Liver (tissue), 8 donors: ENCODE measurements at regions not wholly inside any gene's neighbourhood (a gene's known extent, or its start where the extent isn't known, plus 50 kb on each side); places are given as distances from the start of the nearest gene placed in this dataset.

Experiments used
- DNase-seq: peaks from one replicate; pipeline ENCODE4 v3.0.0-alpha.2; 2017; ENCODE audit warnings: low spot score
- H3K27ac ChIP-seq, 2 donors: one replicate each; pipeline ENCODE4 v1.7.0; 2013; ENCODE audit warnings: inconsistent platforms in 2 of 2, low read length in 2 of 2, control low read depth in 1 of 2, low read depth in 1 of 2, mild to moderate bottlenecking in 1 of 2
- H3K27me3 ChIP-seq, 4 donors: one replicate each; pipeline versions ENCODE4 v1.6.1 to v1.7.0; 2013; ENCODE audit warnings: low read length in 3 of 4, inconsistent platforms in 1 of 4, mild to moderate bottlenecking in 1 of 4, moderate library complexity in 1 of 4; ENCODE audit not compliant: control insufficient read depth in 4 of 4, insufficient read depth in 4 of 4
- H3K36me3 ChIP-seq, 4 donors: one replicate each; pipeline versions ENCODE4 v1.6.1 to v1.7.0; 2013; ENCODE audit warnings: low read length in 3 of 4, mild to moderate bottlenecking in 3 of 4, low read depth in 1 of 4, moderate library complexity in 1 of 4; ENCODE audit not compliant: control insufficient read depth in 4 of 4, insufficient read depth in 3 of 4
- H3K4me1 ChIP-seq, 4 donors: one replicate each; pipeline versions ENCODE4 v1.6.1 to v1.7.0; 2013; ENCODE audit warnings: low read length in 3 of 4, mild to moderate bottlenecking in 3 of 4, moderate library complexity in 1 of 4; ENCODE audit not compliant: control insufficient read depth in 4 of 4, insufficient read depth in 4 of 4
- H3K4me3 ChIP-seq, 3 donors: one replicate each; pipeline versions ENCODE4 v1.6.1 to v1.7.0; 2013; ENCODE audit warnings: low read length in 3 of 3, control low read depth in 1 of 3, low read depth in 1 of 3, mild to moderate bottlenecking in 1 of 3
- H3K9ac ChIP-seq, 2 donors: one replicate each; pipeline ENCODE4 v1.7.0; 2013; ENCODE audit warnings: low read length in 2 of 2, mild to moderate bottlenecking in 2 of 2, moderate library complexity in 2 of 2, control low read depth in 1 of 2, low read depth in 1 of 2
- H3K9me3 ChIP-seq, 4 donors: one replicate each; pipeline versions ENCODE4 v1.6.1 to v1.7.0; 2013; ENCODE audit warnings: low read length in 3 of 4; ENCODE audit not compliant: control insufficient read depth in 4 of 4
- EGR1 ChIP-seq, 2 donors: IDR thresholded peaks; 2 replicates each; pipeline ENCODE4 v1.6.1; 2016 to 2018; ENCODE audit warnings: antibody characterized with exemption in 2 of 2, low read depth in 2 of 2
- FOXA1 ChIP-seq: IDR thresholded peaks from 2 replicates; pipeline ENCODE4 v1.6.1; 2016; ENCODE audit warnings: antibody characterized with exemption
- FOXA2 ChIP-seq: IDR thresholded peaks from 2 replicates; pipeline ENCODE4 v1.6.1; 2016; ENCODE audit warnings: antibody characterized with exemption
- GABPA ChIP-seq, 2 donors: IDR thresholded peaks in 1 of 2; conservative IDR thresholded peaks in 1 of 2; 2 replicates each; pipeline ENCODE4 v1.6.1; 2016; ENCODE audit warnings: antibody characterized with exemption in 2 of 2, mild to moderate bottlenecking in 1 of 2, moderate library complexity in 1 of 2
- HNF4A ChIP-seq, 2 donors: conservative IDR thresholded peaks; 2 replicates each; pipeline ENCODE4 v1.6.1; 2016; ENCODE audit warnings: antibody characterized with exemption in 2 of 2, mild to moderate bottlenecking in 2 of 2
- HNF4G ChIP-seq: IDR thresholded peaks from 2 replicates; pipeline ENCODE4 v1.6.1; 2016; ENCODE audit warnings: antibody characterized with exemption
- JUND ChIP-seq, 2 donors: IDR thresholded peaks; 2 replicates each; pipeline ENCODE4 v1.6.1; 2016; ENCODE audit warnings: antibody characterized with exemption in 2 of 2
- NR2F2 ChIP-seq: IDR thresholded peaks from 2 replicates; pipeline ENCODE4 v1.6.1; 2016; ENCODE audit warnings: antibody characterized with exemption
- RAD21 ChIP-seq, 2 donors: IDR thresholded peaks; 2 replicates each; pipeline ENCODE4 v1.6.1; 2016; ENCODE audit warnings: antibody characterized with exemption in 2 of 2, mild to moderate bottlenecking in 2 of 2
- RXRA ChIP-seq, 2 donors: IDR thresholded peaks; 2 replicates each; pipeline ENCODE4 v1.6.1; 2017 to 2018; ENCODE audit warnings: antibody characterized with exemption in 2 of 2, mild to moderate bottlenecking in 1 of 2
- SP1 ChIP-seq: IDR thresholded peaks from 2 replicates; pipeline ENCODE4 v1.6.1; 2018; ENCODE audit warnings: antibody characterized with exemption, mild to moderate bottlenecking
- TAF1 ChIP-seq: conservative IDR thresholded peaks from 2 replicates; pipeline ENCODE4 v1.6.1; 2016; ENCODE audit warnings: antibody characterized with exemption, mild to moderate bottlenecking
- YY1 ChIP-seq: IDR thresholded peaks from 2 replicates; pipeline ENCODE4 v1.6.1; 2016; ENCODE audit warnings: antibody characterized with exemption, mild to moderate bottlenecking
- WGBS: extraction: QIAGEN DNeasy Blood & Tissue Kit; methylation state at CpG from one replicate; pipeline ENCODE4 v1.1.7; 2013; 5-methylcytosine and 5-hydroxymethylcytosine counted together
- TF ChIP-seq, protein P1 (sequence below): IDR thresholded peaks from 2 replicates; pipeline ENCODE4 v1.6.1; 2016; ENCODE audit warnings: antibody characterized with exemption
- TF ChIP-seq, protein P2 (sequence below): IDR thresholded peaks from 2 replicates; pipeline ENCODE4 v1.6.1; 2016; ENCODE audit warnings: antibody characterized with exemption
- TF ChIP-seq, protein P3 (sequence below): IDR thresholded peaks from 2 replicates; pipeline ENCODE4 v1.6.1; 2016; ENCODE audit warnings: antibody characterized with exemption
- TF ChIP-seq, protein P4 (sequence below): fragments of 150-350 bp; IDR thresholded peaks from 2 replicates; pipeline ENCODE4 v1.5.1; 2017; ENCODE audit warnings: improper control_type of control experiment, low read depth, low read length; ENCODE audit not compliant: missing input control
- TF ChIP-seq, protein P5 (sequence below): IDR thresholded peaks from 2 replicates; pipeline ENCODE4 v1.6.1; 2016; ENCODE audit warnings: antibody characterized with exemption, mild to moderate bottlenecking
- donor health status: healthy.
- donor health status: healthy.
- donor health status: healthy.
- donor health status: healthy.
- donor health status: healthy.

DNA sequence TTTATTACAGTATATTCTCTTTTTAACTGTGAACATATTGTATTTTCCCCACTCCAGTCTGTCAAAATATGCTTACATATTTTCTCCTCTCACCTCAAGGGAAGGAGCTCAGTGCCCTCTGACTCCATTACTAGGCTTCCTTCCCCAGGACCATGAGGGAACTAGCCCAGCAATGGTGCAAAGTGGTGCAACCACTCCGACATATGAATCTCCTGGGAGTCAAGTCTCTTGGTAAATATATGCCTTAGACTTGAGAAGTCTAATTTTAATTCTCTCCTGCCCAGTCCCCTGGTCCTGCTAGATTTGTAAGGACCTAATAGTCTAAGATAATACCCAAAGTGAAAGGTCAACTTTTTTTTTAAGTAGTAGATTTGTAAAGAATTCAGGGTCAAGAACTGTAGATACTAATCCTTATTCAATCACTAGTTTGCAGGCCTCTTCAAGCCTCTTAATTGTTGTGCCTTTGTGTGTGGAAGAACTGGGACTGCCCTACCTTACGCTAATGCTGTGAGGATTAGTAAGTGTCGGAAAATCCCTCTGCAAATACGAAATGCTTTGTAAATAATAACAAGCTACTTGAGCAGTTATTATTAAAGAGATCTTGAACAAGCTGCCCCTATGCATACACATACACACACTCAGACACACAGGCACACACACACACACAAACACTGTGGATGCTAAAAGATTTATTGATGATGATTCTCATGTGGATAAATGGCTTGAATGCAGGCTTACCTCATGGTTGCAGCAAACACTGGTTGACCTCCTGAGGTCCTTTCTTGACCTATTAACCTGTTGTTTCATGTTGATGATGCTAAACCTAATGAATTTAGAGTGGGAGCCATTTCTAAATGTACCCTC lies 251.2 kb upstream of the PARD3B start:
- no peak for DNase-seq
- no peaks in the 10 kb centered on the region for H3K27me3 ChIP-seq
- H3K36me3 ChIP-seq: no peaks in the 10 kb centered on the region
- 96% methylated on average over 4 of the region's 4 CpGs for WGBS
- H3K27ac ChIP-seq: no peak overlapping the region
- peaks cover 0 to 2% (median 0%) of the 10 kb centered on the region in 4 donors for H3K4me1 ChIP-seq
- H3K4me3 ChIP-seq: no peak overlapping the region
- TF ChIP-seq HNF4A (conservative IDR thresholded peaks at IDR 0.05) (no peak), FOXA1 (no peak), HNF4G (no peak), GABPA (IDR thresholded peaks at IDR 0.05 in 1 of 2, conservative IDR thresholded peaks at IDR 0.05 in 1 of 2) (no peak), SP1 (no peak), FOXA2 (no peak), NR2F2 (no peak)
- TF ChIP-seq, protein P1, sequence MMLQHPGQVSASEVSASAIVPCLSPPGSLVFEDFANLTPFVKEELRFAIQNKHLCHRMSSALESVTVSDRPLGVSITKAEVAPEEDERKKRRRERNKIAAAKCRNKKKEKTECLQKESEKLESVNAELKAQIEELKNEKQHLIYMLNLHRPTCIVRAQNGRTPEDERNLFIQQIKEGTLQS: no peak
- TF ChIP-seq, protein P2, sequence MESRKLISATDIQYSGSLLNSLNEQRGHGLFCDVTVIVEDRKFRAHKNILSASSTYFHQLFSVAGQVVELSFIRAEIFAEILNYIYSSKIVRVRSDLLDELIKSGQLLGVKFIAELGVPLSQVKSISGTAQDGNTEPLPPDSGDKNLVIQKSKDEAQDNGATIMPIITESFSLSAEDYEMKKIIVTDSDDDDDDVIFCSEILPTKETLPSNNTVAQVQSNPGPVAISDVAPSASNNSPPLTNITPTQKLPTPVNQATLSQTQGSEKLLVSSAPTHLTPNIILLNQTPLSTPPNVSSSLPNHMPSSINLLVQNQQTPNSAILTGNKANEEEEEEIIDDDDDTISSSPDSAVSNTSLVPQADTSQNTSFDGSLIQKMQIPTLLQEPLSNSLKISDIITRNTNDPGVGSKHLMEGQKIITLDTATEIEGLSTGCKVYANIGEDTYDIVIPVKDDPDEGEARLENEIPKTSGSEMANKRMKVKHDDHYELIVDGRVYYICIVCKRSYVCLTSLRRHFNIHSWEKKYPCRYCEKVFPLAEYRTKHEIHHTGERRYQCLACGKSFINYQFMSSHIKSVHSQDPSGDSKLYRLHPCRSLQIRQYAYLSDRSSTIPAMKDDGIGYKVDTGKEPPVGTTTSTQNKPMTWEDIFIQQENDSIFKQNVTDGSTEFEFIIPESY: no peak
- TF ChIP-seq, protein P3, sequence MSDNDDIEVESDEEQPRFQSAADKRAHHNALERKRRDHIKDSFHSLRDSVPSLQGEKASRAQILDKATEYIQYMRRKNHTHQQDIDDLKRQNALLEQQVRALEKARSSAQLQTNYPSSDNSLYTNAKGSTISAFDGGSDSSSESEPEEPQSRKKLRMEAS: no peak
- H3K9me3 ChIP-seq: no peaks in the 10 kb centered on the region
- H3K9ac ChIP-seq: no peak overlapping the region

DNA sequence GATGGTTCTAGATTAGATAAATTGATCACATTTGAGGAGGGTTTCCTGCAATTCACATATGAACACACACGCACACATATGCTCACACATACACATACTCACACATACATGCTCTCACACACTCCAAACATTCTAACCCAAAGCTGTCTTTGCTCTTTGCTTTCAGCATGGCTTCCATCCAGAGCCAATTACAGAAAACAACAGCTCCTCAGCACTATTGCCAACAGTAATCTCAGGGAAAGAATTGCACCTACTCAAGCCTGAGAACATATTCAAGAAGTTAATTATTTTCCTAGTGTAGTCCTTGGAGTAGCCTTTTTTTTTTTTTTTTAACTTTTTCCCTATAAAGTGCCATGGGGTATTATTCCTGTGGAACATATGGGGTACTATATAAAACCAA lies 246.9 kb upstream of the PARD3B start:
- Histone ChIP-seq H3K4me3 (no peak overlapping the region), H3K27me3 (no peaks in the 10 kb centered on the region), H3K4me1 (no peaks in the 10 kb centered on the region), H3K9ac (no peak overlapping the region), H3K27ac (no peak overlapping the region), H3K36me3 (no peaks in the 10 kb centered on the region), H3K9me3 (no peaks in the 10 kb centered on the region)
- TF ChIP-seq, protein P2: no peak
- no peak for TF ChIP-seq RXRA (IDR thresholded peaks at IDR 0.05)
- TF ChIP-seq GABPA (IDR thresholded peaks at IDR 0.05 in 1 of 2, conservative IDR thresholded peaks at IDR 0.05 in 1 of 2): no peak
- TF ChIP-seq, protein P1: no peak
- TF ChIP-seq TAF1: no peak
- TF ChIP-seq RAD21 (IDR thresholded peaks at IDR 0.05): no peak
- no peak for TF ChIP-seq FOXA1
- TF ChIP-seq, protein P4, sequence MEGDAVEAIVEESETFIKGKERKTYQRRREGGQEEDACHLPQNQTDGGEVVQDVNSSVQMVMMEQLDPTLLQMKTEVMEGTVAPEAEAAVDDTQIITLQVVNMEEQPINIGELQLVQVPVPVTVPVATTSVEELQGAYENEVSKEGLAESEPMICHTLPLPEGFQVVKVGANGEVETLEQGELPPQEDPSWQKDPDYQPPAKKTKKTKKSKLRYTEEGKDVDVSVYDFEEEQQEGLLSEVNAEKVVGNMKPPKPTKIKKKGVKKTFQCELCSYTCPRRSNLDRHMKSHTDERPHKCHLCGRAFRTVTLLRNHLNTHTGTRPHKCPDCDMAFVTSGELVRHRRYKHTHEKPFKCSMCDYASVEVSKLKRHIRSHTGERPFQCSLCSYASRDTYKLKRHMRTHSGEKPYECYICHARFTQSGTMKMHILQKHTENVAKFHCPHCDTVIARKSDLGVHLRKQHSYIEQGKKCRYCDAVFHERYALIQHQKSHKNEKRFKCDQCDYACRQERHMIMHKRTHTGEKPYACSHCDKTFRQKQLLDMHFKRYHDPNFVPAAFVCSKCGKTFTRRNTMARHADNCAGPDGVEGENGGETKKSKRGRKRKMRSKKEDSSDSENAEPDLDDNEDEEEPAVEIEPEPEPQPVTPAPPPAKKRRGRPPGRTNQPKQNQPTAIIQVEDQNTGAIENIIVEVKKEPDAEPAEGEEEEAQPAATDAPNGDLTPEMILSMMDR: no peak
- TF ChIP-seq SP1: no peak
- no peak for TF ChIP-seq EGR1 (IDR thresholded peaks at IDR 0.05; ENCODE audit: low read depth in 2 of 2)
- no peak for TF ChIP-seq HNF4A (conservative IDR thresholded peaks at IDR 0.05)
- TF ChIP-seq JUND (IDR thresholded peaks at IDR 0.05): no peak
- TF ChIP-seq HNF4G: no peak
- TF ChIP-seq FOXA2: no peak
- TF ChIP-seq YY1: no peak
- TF ChIP-seq, protein P3: no peak
- TF ChIP-seq NR2F2: no peak
- TF ChIP-seq, protein P5, sequence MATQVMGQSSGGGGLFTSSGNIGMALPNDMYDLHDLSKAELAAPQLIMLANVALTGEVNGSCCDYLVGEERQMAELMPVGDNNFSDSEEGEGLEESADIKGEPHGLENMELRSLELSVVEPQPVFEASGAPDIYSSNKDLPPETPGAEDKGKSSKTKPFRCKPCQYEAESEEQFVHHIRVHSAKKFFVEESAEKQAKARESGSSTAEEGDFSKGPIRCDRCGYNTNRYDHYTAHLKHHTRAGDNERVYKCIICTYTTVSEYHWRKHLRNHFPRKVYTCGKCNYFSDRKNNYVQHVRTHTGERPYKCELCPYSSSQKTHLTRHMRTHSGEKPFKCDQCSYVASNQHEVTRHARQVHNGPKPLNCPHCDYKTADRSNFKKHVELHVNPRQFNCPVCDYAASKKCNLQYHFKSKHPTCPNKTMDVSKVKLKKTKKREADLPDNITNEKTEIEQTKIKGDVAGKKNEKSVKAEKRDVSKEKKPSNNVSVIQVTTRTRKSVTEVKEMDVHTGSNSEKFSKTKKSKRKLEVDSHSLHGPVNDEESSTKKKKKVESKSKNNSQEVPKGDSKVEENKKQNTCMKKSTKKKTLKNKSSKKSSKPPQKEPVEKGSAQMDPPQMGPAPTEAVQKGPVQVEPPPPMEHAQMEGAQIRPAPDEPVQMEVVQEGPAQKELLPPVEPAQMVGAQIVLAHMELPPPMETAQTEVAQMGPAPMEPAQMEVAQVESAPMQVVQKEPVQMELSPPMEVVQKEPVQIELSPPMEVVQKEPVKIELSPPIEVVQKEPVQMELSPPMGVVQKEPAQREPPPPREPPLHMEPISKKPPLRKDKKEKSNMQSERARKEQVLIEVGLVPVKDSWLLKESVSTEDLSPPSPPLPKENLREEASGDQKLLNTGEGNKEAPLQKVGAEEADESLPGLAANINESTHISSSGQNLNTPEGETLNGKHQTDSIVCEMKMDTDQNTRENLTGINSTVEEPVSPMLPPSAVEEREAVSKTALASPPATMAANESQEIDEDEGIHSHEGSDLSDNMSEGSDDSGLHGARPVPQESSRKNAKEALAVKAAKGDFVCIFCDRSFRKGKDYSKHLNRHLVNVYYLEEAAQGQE: no peak
- no peak for DNase-seq
- 84% methylated on average over 1 of the region's 1 CpG for WGBS
